ENCODE measurements at regions not wholly inside any gene's neighbourhood (a gene's known extent, or its start where the extent isn't known, plus 50 kb on each side); places are given as distances from the start of the nearest gene placed in this dataset.

DNA sequence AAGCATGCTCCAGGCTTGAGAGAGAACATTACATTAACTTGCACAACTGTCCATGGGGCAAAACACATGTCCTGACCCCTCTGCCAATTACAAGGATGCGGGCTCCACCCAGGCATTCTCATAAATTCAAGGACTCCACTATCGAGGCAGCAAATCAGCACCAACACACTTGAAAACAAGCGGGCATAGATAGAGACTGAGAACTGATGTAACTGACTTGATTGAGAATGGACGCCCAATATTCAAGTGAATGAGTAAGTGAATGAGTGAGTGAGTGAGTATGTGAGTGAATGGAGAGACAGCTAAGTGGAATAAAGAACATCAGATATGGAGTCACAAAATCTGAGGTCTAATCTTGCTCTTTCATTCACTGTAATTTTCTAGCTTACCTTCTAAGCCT lies 75.0 kb upstream of the VSTM2B start:
- TF ChIP-seq EZH2phosphoT487 (IDR thresholded peaks at IDR 0.05; ENCODE audit: insufficient read depth, low read depth) (no peak), EZH2 (IDR thresholded peaks at IDR 0.05; ENCODE audit: insufficient read depth, poor library complexity, severe bottlenecking) (no peak)
